GM23338 (cell line): ENCODE measurements at regions not wholly inside any gene's neighbourhood (a gene's known extent, or its start where the extent isn't known, plus 50 kb on each side); places are given as distances from the start of the nearest gene placed in this dataset.

Source experiments
- ATAC-seq: fragments of 200-7000 bp; cut with Tn5 transposase; 3 replicates; pipeline ENCODE4 v1.9.1; 2020
- DNase-seq: peaks from one replicate; pipeline ENCODE4 v3.0.0-alpha.2; 2015; ENCODE audit warnings: low spot score
- H2AFZ ChIP-seq: fragments of 200-600 bp; sonication (generic); 2 replicates; pipeline ENCODE4 v1.8.0; 2016; ENCODE audit warnings: antibody characterized with exemption, mild to moderate bottlenecking, moderate library complexity
- H3F3A ChIP-seq: fragments of 200-600 bp; sonication (generic); replicated peaks from 2 replicates; pipeline ENCODE4 v1.8.0; 2017; ENCODE audit warnings: antibody characterized with exemption, mixed run types, low read depth
- H3K27ac ChIP-seq: fragments of 200-600 bp; sonication (generic); 2 replicates; pipeline ENCODE4 v1.6.1; 2016; ENCODE audit warnings: low read depth
- H3K27me3 ChIP-seq: fragments of 200-600 bp; sonication (generic); 2 replicates; pipeline ENCODE4 v1.8.0; 2016; ENCODE audit warnings: mild to moderate bottlenecking, mixed run types, moderate library complexity; ENCODE audit not compliant: insufficient read depth
- H3K36me3 ChIP-seq: fragments of 200-600 bp; sonication (generic); 2 replicates; pipeline ENCODE4 v1.8.0; 2016; ENCODE audit warnings: mild to moderate bottlenecking; ENCODE audit not compliant: insufficient read depth
- H3K4me1 ChIP-seq: fragments of 200-600 bp; sonication (generic); 2 replicates; pipeline ENCODE4 v1.8.0; 2016; ENCODE audit warnings: mild to moderate bottlenecking, moderate library complexity; ENCODE audit not compliant: insufficient read depth
- H3K4me2 ChIP-seq: fragments of 200-600 bp; sonication (generic); 2 replicates; pipeline ENCODE4 v1.7.1; 2017; ENCODE audit warnings: mixed run types
- H3K4me3 ChIP-seq: fragments of 200-600 bp; sonication (generic); 2 replicates; pipeline ENCODE4 v1.6.1; 2016; ENCODE audit warnings: mixed run types
- H3K79me2 ChIP-seq: fragments of 200-600 bp; sonication (generic); replicated peaks from 2 replicates; pipeline ENCODE4 v1.8.0; 2017; ENCODE audit warnings: mild to moderate bottlenecking; ENCODE audit not compliant: insufficient read depth
- H3K9me2 ChIP-seq: fragments of 200-600 bp; sonication (generic); 2 replicates; pipeline ENCODE4 v1.8.0; 2017; ENCODE audit not compliant: insufficient read depth
- H4K20me1 ChIP-seq: fragments of 200-600 bp; sonication (generic); replicated peaks from 2 replicates; pipeline ENCODE4 v1.8.0; 2017; ENCODE audit warnings: mild to moderate bottlenecking; ENCODE audit not compliant: insufficient read depth
- H3K27ac Mint-ChIP-seq: 2 replicates; pipeline ENCODE4 v1.8.0; 2020; ENCODE audit warnings: inconsistent platforms, mild to moderate bottlenecking, moderate library complexity, mixed read lengths
- H3K27me3 Mint-ChIP-seq: 3 replicates; pipeline ENCODE4 v1.8.0; 2022; ENCODE audit warnings: low read depth, mild to moderate bottlenecking, moderate library complexity, mixed read lengths, inconsistent platforms; ENCODE audit not compliant: insufficient read depth, poor library complexity
- H3K36me3 Mint-ChIP-seq: 3 replicates; pipeline ENCODE4 v1.8.0; 2021; ENCODE audit warnings: low read depth, mild to moderate bottlenecking, inconsistent platforms, moderate library complexity, mixed read lengths
- H3K4me1 Mint-ChIP-seq: 3 replicates; pipeline ENCODE4 v1.8.0; 2020; ENCODE audit warnings: mild to moderate bottlenecking, inconsistent platforms, mixed read lengths
- H3K4me3 Mint-ChIP-seq: 3 replicates; pipeline ENCODE4 v1.8.0; 2021; ENCODE audit warnings: moderate library complexity, mild to moderate bottlenecking, inconsistent platforms, mixed read lengths
- H3K9me3 Mint-ChIP-seq: 3 replicates; pipeline ENCODE4 v1.8.0; 2020; ENCODE audit warnings: moderate library complexity, mild to moderate bottlenecking, inconsistent platforms, mixed read lengths
- CREB1 ChIP-seq: fragments of 250-450 bp; sonication (Bioruptor Pico); IDR thresholded peaks from 2 replicates; pipeline ENCODE4 v1.5.0; 2020; ENCODE audit warnings: low read depth, mild to moderate bottlenecking, moderate library complexity
- EZH2 ChIP-seq: fragments of 200-600 bp; sonication (generic); IDR thresholded peaks from one replicate; pipeline ENCODE4 v1.8.0; 2017; ENCODE audit warnings: antibody characterized with exemption, mild to moderate bottlenecking, low read depth; ENCODE audit not compliant: unreplicated experiment
- JUNB ChIP-seq: IDR thresholded peaks from one replicate; pipeline ENCODE4 v1.6.1; 2016; ENCODE audit warnings: antibody characterized with exemption; ENCODE audit not compliant: unreplicated experiment
- NANOG ChIP-seq: IDR thresholded peaks from 2 replicates; pipeline ENCODE4 v1.6.1; 2016; ENCODE audit warnings: antibody characterized with exemption, borderline replicate concordance
- POLR2AphosphoS5 ChIP-seq: IDR thresholded peaks from 2 replicates; pipeline ENCODE4 v1.6.1; 2016; ENCODE audit warnings: antibody characterized with exemption, low read depth
- STAT1 ChIP-seq: IDR thresholded peaks from one replicate; pipeline ENCODE4 v1.6.1; 2016; ENCODE audit warnings: antibody characterized with exemption; ENCODE audit not compliant: unreplicated experiment
- ZNF114 ChIP-seq: fragments of 250-450 bp; sonication (Bioruptor Pico); IDR thresholded peaks from 2 replicates; pipeline ENCODE4 v1.5.0; 2020; ENCODE audit warnings: mild to moderate bottlenecking, moderate library complexity
- ZNF331 ChIP-seq: fragments of 250-450 bp; sonication (Bioruptor Pico); IDR thresholded peaks from 2 replicates; pipeline ENCODE4 v1.5.0; 2020; ENCODE audit warnings: low read depth, mild to moderate bottlenecking, moderate library complexity
- TF ChIP-seq, protein P1 (sequence below): fragments of 250-450 bp; sonication (Bioruptor Pico); IDR thresholded peaks from 2 replicates; pipeline ENCODE4 v1.5.0; 2020; ENCODE audit warnings: mild to moderate bottlenecking, moderate library complexity
- TF ChIP-seq, protein P2 (sequence below): IDR thresholded peaks from one replicate; pipeline ENCODE4 v1.6.1; 2018; ENCODE audit warnings: antibody characterized with exemption; ENCODE audit not compliant: unreplicated experiment
- TF ChIP-seq, protein P3 (sequence below), 2 experiments: fragments of 200-600 bp in 1 of 2; sonication (generic) in 1 of 2; conservative IDR thresholded peaks; 2 replicates each; pipeline versions ENCODE4 v1.5.1 to v1.6.1; 2016 to 2017; ENCODE audit warnings: antibody characterized with exemption in 2 of 2, low read depth in 2 of 2, mild to moderate bottlenecking in 2 of 2, moderate library complexity in 1 of 2

DNA sequence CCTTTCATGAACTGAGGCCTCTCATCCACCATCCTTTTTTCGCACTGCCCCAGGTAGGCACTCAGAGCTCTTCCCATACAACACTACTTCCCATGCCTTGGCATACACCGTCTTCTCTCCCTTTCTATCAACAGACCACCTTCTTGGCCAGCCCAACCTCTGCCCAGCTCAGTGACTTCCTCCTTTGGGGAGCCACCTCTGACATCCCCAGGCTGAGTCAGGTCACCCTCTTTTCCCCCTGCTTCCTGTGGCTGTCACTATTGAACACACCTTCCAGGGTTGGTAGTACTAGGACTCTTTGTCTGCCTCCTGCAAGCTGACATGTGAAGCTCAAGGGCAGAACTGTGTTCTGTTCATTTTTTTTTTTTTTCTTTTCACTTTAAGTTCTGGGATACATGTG is 283.2 kb downstream of the SETD4 start:
- no peak for DNase-seq
- Histone ChIP-seq H3K4me2 (no peak overlapping the region), H2AFZ (no peak overlapping the region), H3K4me3 (no peak overlapping the region), H3K9me2 (no peaks in the 10 kb centered on the region; the same call in 1 of the 2 replicates), H3K79me2 (no peaks in the 10 kb centered on the region), H3K4me1 (no peaks in the 10 kb centered on the region), H3K36me3 (no peaks in the 10 kb centered on the region), H3K27me3 (no peaks in the 10 kb centered on the region), H3K27ac (no peak overlapping the region), H4K20me1 (no peaks in the 10 kb centered on the region), H3F3A (no peaks in the 10 kb centered on the region)
- TF ChIP-seq NANOG = no peak
- Mint-ChIP-seq H3K27me3 (no peaks in the 10 kb centered on the region), H3K27ac (no peak overlapping the region), H3K4me1 (no peaks in the 10 kb centered on the region), H3K9me3 (no peaks in the 10 kb centered on the region), H3K4me3 (no peak overlapping the region), H3K36me3 (no peaks in the 10 kb centered on the region)
- no peak for ATAC-seq

DNA sequence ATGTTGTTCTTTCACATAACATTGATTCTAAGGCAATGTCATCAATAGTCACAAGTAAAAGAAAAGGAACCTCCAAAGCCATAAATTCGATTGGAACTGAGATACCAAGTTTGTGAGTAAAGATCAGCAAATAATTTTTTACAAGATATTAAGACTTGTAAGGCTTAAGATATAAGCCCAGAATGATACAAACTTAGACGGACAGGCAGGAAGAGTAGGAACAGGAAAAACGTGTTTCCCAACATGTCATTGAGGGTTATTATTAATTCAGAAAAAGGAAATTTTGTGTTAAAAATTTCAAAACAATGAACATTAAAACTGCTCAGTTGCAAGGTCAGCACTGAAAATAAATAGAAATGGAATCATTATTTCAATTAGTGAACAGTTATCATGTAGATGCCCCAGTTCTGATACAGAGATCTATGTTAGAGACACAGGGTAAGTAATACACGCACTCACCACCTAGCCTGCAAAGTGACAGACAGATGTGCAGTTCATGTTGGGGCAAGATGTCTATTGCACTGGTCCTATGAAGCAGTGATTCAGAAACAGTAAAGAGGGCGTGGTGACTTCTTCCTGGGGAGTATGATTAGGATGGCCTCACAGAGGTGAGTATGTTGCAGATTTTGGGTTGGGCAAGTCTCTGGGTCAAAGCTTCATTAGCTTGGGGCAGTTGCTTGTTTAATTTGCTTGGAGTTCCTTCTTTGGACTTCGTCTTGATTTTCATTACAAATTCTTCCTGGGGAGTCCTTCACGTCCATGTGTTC is 284.4 kb downstream of the SETD4 start:
- H3K27me3 ChIP-seq = no peaks in the 10 kb centered on the region
- H3F3A ChIP-seq = no peaks in the 10 kb centered on the region
- H3K79me2 ChIP-seq = no peaks in the 10 kb centered on the region
- H4K20me1 ChIP-seq = no peaks in the 10 kb centered on the region
- Mint-ChIP-seq H3K4me1 (no peaks in the 10 kb centered on the region), H3K36me3 (no peaks in the 10 kb centered on the region), H3K27me3 (no peaks in the 10 kb centered on the region), H3K9me3 (no peaks in the 10 kb centered on the region), H3K4me3 (no peak overlapping the region), H3K27ac (no peak overlapping the region)
- no peak overlapping the region for H2AFZ ChIP-seq
- H3K4me3 ChIP-seq = no peak overlapping the region
- no peak for DNase-seq
- no peak overlapping the region for H3K4me2 ChIP-seq
- H3K9me2 ChIP-seq = no peaks in the 10 kb centered on the region; the same call in 1 of the 2 replicates
- H3K27ac ChIP-seq = no peak overlapping the region
- no peak for ATAC-seq
- no peaks in the 10 kb centered on the region for H3K36me3 ChIP-seq
- H3K4me1 ChIP-seq = no peaks in the 10 kb centered on the region
- TF ChIP-seq ZNF331 (no peak), JUNB (no peak), ZNF114 (no peak), EZH2 (no peak), POLR2AphosphoS5 (no peak), CREB1 (CRISPR knock-in tag) (no peak), STAT1 (no peak)
- TF ChIP-seq, protein P1, sequence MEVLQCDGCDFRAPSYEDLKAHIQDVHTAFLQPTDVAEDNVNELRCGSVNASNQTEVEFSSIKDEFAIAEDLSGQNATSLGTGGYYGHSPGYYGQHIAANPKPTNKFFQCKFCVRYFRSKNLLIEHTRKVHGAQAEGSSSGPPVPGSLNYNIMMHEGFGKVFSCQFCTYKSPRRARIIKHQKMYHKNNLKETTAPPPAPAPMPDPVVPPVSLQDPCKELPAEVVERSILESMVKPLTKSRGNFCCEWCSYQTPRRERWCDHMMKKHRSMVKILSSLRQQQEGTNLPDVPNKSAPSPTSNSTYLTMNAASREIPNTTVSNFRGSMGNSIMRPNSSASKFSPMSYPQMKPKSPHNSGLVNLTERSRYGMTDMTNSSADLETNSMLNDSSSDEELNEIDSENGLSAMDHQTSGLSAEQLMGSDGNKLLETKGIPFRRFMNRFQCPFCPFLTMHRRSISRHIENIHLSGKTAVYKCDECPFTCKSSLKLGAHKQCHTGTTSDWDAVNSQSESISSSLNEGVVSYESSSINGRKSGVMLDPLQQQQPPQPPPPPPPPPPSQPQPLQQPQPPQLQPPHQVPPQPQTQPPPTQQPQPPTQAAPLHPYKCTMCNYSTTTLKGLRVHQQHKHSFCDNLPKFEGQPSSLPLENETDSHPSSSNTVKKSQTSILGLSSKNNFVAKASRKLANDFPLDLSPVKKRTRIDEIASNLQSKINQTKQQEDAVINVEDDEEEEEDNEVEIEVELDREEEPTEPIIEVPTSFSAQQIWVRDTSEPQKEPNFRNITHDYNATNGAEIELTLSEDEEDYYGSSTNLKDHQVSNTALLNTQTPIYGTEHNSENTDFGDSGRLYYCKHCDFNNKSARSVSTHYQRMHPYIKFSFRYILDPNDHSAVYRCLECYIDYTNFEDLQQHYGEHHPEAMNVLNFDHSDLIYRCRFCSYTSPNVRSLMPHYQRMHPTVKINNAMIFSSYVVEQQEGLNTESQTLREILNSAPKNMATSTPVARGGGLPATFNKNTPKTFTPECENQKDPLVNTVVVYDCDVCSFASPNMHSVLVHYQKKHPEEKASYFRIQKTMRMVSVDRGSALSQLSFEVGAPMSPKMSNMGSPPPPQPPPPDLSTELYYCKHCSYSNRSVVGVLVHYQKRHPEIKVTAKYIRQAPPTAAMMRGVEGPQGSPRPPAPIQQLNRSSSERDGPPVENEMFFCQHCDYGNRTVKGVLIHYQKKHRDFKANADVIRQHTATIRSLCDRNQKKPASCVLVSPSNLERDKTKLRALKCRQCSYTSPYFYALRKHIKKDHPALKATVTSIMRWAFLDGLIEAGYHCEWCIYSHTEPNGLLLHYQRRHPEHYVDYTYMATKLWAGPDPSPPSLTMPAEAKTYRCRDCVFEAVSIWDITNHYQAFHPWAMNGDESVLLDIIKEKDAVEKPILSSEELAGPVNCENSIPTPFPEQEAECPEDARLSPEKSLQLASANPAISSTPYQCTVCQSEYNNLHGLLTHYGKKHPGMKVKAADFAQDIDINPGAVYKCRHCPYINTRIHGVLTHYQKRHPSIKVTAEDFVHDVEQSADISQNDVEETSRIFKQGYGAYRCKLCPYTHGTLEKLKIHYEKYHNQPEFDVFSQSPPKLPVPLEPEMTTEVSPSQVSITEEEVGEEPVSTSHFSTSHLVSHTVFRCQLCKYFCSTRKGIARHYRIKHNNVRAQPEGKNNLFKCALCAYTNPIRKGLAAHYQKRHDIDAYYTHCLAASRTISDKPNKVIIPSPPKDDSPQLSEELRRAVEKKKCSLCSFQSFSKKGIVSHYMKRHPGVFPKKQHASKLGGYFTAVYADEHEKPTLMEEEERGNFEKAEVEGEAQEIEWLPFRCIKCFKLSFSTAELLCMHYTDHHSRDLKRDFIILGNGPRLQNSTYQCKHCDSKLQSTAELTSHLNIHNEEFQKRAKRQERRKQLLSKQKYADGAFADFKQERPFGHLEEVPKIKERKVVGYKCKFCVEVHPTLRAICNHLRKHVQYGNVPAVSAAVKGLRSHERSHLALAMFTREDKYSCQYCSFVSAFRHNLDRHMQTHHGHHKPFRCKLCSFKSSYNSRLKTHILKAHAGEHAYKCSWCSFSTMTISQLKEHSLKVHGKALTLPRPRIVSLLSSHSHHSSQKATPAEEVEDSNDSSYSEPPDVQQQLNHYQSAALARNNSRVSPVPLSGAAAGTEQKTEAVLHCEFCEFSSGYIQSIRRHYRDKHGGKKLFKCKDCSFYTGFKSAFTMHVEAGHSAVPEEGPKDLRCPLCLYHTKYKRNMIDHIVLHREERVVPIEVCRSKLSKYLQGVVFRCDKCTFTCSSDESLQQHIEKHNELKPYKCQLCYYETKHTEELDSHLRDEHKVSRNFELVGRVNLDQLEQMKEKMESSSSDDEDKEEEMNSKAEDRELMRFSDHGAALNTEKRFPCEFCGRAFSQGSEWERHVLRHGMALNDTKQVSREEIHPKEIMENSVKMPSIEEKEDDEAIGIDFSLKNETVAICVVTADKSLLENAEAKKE (CRISPR knock-in tag) = no peak
- TF ChIP-seq, protein P2, sequence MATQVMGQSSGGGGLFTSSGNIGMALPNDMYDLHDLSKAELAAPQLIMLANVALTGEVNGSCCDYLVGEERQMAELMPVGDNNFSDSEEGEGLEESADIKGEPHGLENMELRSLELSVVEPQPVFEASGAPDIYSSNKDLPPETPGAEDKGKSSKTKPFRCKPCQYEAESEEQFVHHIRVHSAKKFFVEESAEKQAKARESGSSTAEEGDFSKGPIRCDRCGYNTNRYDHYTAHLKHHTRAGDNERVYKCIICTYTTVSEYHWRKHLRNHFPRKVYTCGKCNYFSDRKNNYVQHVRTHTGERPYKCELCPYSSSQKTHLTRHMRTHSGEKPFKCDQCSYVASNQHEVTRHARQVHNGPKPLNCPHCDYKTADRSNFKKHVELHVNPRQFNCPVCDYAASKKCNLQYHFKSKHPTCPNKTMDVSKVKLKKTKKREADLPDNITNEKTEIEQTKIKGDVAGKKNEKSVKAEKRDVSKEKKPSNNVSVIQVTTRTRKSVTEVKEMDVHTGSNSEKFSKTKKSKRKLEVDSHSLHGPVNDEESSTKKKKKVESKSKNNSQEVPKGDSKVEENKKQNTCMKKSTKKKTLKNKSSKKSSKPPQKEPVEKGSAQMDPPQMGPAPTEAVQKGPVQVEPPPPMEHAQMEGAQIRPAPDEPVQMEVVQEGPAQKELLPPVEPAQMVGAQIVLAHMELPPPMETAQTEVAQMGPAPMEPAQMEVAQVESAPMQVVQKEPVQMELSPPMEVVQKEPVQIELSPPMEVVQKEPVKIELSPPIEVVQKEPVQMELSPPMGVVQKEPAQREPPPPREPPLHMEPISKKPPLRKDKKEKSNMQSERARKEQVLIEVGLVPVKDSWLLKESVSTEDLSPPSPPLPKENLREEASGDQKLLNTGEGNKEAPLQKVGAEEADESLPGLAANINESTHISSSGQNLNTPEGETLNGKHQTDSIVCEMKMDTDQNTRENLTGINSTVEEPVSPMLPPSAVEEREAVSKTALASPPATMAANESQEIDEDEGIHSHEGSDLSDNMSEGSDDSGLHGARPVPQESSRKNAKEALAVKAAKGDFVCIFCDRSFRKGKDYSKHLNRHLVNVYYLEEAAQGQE = no peak
- TF ChIP-seq, protein P3, sequence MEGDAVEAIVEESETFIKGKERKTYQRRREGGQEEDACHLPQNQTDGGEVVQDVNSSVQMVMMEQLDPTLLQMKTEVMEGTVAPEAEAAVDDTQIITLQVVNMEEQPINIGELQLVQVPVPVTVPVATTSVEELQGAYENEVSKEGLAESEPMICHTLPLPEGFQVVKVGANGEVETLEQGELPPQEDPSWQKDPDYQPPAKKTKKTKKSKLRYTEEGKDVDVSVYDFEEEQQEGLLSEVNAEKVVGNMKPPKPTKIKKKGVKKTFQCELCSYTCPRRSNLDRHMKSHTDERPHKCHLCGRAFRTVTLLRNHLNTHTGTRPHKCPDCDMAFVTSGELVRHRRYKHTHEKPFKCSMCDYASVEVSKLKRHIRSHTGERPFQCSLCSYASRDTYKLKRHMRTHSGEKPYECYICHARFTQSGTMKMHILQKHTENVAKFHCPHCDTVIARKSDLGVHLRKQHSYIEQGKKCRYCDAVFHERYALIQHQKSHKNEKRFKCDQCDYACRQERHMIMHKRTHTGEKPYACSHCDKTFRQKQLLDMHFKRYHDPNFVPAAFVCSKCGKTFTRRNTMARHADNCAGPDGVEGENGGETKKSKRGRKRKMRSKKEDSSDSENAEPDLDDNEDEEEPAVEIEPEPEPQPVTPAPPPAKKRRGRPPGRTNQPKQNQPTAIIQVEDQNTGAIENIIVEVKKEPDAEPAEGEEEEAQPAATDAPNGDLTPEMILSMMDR (conservative IDR thresholded peaks at IDR 0.05; ENCODE audit: low read depth in 2 of 2) = no peak
